HG03064 (cell line): ENCODE measurements at regions not wholly inside any gene's neighbourhood (a gene's known extent, or its start where the extent isn't known, plus 50 kb on each side); places are given as distances from the start of the nearest gene placed in this dataset.

ENCODE experiments used
- ATAC-seq: cut with Tn5 transposase; IDR thresholded peaks from one replicate; pipeline ENCODE4 v1.9.1; 2021; ENCODE audit warnings: low read depth; ENCODE audit not compliant: unreplicated experiment

DNA sequence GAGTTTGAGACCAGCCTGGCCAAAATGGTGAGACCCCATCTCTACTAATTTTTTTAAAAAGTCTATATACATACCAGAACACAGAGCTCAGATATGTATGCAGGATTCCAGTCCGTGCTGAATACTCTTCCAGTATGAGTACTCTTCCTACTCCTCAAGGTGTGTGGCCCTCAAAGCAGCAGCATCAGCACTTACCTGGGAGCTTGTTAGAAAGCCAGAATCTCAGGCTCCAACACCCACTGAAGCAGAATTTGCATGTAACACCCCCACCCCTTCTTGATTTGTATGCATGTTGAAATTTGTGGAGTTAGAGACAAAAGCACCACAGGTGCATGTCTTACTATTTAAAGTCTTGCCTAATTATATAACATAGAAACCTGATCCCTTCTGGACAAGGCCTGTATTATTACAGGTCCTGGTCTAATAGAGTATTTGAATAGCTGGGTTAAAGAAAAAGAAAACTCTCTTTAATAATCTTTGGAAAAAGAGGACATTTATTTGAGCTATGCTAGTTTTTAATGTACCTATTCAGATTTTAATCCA lies 50.3 kb upstream of the NFE2L2 start:
- ATAC-seq = no peak

DNA sequence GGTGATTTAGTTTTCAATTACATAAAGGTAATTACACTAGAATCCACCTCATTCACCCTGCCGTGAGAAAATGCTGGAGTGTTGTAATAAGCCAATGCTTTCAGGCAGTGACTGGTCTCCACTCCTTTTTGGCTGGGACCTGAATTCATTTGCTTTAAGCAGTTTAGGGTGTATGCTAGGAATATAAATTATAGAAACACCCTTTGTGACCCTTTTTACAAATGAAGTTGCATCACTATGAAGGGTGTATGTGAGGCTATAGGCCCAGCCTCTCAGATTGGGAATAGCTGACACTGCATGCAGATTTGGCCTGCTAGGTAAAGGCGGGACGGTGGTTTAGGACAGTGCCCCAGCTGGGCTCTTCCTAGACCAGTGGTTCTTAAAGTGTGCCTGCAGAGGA lies 50.8 kb upstream of the NFE2L2 start:
- ATAC-seq = no peak

DNA sequence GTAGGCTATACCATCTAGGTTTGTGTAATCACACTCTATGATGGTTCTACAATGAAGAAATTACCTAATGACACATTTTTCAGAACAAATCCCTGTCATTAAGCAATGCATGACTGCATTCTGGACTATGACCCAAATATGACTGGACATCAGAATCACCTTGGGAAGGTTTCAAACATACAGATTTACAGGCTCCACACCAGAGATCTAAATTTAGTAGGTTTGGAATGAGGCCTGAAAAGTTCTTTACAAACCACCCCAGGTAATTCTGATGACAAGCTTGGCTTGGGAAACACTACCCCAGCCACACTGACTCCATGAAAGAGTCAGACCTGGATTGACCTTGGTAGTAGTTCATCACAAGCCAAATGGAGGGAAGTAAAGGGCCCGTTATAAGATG lies 52.2 kb upstream of the NFE2L2 start:
- ATAC-seq = no peak

GRCh38 chr2:177317443-177317842 lies 52.9 kb upstream of the NFE2L2 start:
- ATAC-seq = no peak

DNA sequence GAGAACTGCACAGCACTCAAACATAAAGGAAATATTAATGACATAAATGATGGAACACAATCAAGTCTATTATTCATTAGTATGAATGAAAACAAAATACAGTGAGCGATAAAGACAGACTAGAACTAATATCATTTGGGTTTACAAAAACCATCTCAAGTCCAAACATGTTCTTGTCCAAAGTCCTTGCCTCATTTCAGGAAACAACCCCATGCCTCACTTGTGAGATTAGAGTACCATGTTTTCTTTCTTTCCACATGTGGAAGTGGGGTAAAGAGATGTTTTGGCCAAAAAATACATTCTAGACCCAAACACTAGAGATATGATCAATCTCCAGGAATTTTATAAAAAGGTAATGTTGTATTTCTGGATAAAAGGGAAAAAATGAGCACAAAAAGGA lies 53.3 kb upstream of the NFE2L2 start:
- ATAC-seq = no peak

- no peak for ATAC-seq
Observed at GRCh38 chr2:177318613-177319012, 54.1 kb upstream of the NFE2L2 start.

GRCh38 chr2:177320596-177320995 lies 56.1 kb upstream of the NFE2L2 start:
- no peak for ATAC-seq

GRCh38 chr2:177322801-177323261 lies 58.3 kb upstream of the NFE2L2 start:
- no peak for ATAC-seq

GRCh38 chr2:177324797-177325196 lies 60.3 kb upstream of the NFE2L2 start:
- ATAC-seq = no peak

DNA sequence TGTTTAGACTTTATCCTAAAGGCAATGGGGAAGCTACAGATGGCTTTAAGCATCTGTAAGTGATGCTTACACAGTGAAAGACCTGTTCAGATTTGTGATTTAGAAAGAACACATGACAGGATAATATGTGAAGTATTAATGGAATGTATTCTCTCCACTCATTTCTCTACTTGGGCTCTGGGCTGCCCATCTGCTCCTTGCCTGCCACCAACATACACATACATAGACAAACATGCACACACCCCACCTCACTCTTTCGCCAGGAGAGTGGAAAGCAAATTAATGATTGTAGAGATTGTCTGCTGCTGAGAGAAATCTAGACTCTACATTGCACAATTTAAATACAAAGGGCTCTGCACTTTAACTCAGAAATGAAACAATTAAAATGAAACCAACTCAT lies 61.0 kb upstream of the NFE2L2 start:
- ATAC-seq = no peak

- no peak for ATAC-seq
Observed at GRCh38 chr2:177326005-177326404, 61.5 kb upstream of the NFE2L2 start.

DNA sequence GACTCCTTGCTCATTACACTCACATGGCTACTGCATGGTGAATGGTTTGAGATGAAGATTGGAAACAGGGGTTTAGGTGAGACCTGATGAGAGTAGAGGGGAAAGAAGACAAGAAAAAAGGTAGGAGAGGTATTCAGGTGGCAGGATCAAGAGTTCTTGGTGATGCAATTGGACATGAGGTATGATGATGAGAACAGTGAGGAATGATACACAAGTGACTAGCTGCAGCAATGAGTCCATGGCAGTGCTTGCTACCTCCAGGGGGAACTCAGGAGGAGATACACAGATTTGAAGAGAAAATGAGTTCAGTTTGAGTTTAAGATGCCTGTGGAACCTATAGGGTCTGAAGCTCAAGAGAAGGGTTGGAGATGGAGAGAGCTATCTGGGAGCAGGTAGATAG lies 62.1 kb upstream of the NFE2L2 start:
- no peak for ATAC-seq

DNA sequence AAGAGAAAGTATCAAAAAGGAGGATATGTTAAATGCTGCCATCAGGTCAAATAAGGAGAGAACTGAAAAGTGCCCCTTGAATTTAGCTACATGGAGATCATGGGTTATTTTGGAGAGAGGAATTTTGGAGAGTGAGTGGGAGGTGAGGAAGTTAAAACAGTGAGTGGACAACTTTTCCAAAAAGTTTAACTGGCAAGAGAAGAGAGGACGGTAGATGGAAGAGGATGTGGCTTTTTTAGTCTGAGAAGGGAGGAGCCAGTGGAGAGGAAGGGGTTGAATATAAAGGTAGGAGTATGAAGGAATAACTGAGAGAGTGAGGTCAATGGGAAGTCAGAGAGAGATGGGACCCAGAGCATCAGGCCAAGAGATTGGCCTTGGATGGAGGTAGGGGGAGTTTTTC lies 62.5 kb upstream of the NFE2L2 start:
- no peak for ATAC-seq

DNA sequence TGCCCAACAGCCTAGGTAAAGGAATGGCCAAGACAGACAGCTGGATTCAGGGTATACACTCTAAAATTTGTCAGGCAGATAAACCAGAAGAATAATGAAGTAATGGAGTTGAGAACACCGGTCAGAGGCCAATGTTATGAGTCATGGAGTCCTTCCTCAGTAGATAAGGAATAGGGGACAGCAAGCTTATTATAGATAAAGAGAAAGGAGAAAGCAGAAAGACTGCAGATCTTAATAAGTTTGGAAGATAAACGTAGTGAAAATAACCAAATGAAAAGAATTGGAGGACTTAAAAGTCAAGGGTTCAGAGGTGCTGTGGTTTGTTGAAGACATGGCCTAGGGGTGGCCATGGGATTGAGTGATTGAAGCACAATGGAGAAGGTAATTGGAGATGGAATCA lies 63.5 kb upstream of the NFE2L2 start:
- no peak for ATAC-seq

DNA sequence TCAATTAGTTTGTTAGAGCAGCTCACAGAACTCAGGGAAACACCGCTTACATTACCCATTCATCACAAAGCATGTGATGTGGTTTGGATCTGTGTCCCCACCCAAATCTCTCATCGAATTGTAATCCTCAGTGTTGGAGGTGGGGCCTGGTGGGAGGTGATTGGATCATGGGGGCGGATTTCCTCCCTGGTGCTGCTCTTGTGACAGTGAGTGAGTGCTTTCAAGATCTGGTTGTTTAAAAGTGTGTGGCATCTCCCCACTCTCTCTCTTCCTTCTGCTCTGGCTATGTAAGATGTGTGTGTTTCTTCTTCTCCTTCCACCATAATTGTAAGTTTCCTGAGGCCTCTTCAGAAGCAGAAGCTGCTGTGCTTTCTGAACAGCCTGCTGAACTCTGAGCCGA lies 63.5 kb upstream of the AGPS start:
- ATAC-seq = no peak

DNA sequence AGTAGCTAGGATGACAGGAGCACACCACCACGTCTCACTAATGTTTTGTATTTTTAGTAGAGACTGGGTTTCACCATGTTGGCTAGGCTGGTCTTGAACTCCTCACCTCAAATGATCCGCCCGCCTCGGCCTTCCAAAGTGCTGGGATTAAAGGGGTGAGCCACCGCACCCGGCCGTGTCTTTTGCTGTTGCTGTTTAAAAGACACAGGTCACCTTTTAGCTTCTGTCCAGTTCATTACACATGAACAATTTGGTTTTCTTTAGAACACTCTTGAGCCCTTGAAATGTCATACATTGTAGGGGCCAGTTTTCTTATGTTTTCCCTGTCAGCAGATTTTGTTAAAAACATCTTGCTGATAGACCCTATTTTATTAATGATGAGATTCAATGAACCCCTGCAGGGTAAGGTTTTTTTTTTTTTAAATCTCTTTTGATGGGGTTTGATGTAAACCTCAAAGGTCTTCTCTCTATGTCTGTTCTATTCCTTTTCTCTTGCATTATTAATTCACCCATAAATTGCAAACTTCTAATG lies 61.0 kb upstream of the AGPS start:
- ATAC-seq = no peak

DNA sequence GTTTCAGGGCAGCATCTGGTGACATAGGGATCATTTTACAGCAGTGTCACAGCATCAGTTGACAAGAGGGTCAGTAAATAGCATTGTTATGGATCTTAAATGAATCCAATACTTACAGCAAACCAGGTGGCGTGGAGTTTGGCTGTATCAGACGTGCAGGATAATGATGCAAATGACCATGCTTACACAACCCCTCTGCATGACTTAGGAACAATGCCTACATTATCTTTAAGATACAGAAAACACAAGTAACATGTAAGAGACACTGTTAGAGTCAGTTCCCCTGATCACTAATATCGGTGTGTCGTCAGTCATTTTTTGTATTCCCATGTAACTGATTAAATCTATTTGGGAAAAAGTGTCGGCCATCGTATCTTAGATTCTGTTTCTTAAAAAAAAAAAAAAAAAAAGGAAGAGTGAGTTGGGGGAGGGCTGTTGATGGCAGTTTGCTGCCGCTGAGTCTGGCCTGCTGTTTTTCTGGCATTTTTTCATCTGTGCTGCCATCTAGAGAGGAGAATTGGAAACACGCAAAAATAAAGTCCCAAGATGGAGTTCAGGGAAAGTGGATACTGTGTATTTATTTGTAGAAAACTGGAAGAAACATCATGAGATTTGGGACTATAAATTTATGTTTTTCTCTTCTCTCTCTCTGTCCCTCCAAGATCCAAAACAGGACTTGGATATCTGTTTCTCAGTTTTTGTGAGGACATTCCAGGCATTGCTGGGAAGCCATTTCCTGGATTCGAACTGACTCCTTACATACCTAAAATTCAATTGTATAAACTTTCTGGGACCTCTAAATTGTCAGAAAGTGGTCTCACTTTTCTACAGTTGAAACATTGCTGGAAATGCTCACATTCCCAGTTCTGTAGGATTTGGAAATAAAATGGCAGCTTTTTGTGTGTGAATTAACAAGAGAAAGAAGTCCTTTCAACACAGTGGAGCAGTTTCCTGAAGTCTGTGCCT lies 60.3 kb upstream of the AGPS start:
- peak; percentile 83 for ATAC-seq

DNA sequence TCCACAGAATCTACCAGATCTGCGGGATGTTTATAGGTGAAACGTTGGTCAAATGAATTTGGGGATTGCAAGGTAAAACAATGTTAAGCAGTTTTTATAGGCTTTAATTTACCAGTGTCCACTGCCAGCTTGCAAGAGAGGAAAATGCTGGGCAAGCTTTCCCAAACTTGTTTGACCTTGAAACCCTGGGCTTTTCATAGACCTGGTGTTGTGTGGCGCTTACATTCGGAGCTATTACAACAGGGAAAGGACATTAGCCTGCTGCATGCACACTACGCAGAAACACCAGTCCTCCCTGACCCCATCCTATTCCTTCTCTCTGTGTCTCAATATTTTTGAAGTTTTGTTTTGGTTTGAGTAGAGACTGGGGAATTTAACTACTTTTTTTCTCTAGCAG lies 59.6 kb upstream of the AGPS start:
- no peak for ATAC-seq

DNA sequence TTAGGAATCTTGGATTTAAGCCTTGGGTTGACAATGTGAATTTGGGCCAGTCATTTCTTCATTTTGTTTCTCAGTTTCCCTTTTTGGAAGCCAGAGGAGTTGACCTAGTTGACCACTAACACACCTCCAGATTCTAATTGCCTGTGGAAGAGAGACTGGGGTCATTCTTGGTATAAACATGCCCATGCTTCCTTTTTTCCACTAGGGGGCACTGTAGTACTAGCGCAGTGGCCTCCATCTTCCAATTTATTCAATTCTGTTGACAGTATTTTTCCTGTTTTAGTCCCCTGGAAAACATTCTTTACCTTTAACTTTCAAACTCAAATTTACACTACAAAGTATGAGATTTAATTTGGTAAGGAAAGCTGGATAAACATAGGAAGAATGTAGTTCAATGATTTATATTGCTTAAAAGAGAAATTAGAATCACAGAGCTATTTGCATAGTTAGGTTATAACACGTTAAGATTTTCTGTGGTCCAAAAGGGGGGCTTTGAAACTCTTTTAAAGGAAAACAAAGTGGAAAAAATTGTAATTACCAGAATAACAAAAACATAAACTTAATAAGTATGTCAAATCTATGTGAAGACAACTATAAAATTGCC lies 57.5 kb upstream of the AGPS start:
- no peak for ATAC-seq

- ATAC-seq = no peak
Observed at GRCh38 chr2:177335917-177336450, 56.6 kb upstream of the AGPS start.

DNA sequence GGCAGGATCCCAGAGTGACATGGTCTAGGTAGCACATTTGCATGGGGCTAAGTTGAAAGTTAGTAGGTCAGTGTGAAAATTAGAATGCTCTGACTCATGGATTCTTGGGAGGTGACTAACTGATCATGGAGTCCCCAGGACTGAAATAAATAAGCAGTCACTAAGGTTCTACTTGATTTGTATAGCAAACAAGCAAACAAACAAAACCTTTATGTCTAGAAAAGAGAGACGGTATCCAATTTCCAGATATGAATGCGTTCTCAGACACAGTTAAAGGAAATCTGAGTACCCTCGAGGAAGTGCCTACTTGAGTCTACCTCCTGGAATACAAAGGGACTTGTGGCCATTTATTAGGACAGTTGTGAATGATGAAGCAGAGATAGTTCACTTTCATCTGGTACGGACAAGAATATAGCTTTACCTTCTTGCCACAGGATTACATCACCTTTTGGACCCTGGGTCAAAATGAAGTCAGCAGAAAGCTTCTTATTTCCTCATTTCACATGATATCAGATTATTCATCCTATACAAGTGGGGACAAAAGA lies 54.3 kb upstream of the AGPS start:
- no peak for ATAC-seq
